Stimulated activated CD8-positive, alpha-beta memory T cell treated with anti-CD3 and anti-CD28 coated beads, Interleukin-12 subunit alpha, Interleukin-12 subunit beta, amount 100 ng/mL, for 4 hours (primary cell): ENCODE measurements at regions not wholly inside any gene's neighbourhood (a gene's known extent, or its start where the extent isn't known, plus 50 kb on each side); places are given as distances from the start of the nearest gene placed in this dataset.
"Not testable (repeated sequence)": the region's sequence is repeated elsewhere in the genome, so short reads cannot be mapped to it uniquely, and the experiment has no call there.

Experiments
- DNase-seq: peaks from one replicate; pipeline ENCODE4 v3.0.0-alpha.2; 2020; ENCODE audit warnings: low read depth

DNA sequence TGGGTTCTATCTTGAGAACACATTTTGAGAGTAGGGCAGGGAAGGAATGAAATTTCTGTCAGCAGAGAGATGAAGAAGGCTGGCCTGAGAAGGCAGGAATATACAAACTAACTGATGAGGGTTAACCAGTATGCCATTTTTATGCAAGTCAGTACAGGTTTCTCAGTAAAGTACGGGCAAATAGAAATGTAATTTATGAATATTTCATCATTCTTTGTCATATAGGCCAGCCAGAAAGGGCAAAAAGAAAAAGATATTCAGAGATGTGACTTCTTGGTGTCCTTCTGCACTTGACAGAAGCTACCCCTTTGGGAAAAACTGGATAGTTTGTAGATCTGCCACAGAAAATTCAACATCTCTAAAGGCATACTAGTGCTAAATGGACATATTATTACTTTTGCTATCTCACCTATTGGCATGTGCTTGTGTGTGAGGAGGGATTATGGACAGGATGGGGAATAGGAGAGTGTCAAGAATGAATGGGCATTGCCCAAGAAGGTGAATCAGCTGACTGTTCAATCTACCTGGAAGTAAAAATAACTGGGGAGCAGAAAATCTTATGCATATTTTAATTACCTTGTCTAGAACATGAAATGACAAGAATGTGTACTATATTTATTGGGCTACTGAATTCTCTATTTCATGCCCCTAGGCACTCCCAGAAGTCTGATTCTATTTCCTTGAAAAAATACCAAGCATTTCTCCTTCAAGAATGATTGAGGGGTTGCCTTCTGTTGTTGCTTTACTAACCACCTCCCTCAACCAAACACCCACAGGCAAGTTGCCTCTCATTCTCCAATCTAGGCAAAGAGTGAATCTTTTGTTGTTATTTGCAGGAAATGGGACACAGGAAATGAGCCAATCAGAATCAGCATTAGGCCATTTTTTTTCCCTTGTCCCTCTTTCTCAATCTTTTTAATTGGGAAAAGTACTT lies 175.1 kb upstream of the SLC38A2 start:
- DNase-seq, result no peak

DNA sequence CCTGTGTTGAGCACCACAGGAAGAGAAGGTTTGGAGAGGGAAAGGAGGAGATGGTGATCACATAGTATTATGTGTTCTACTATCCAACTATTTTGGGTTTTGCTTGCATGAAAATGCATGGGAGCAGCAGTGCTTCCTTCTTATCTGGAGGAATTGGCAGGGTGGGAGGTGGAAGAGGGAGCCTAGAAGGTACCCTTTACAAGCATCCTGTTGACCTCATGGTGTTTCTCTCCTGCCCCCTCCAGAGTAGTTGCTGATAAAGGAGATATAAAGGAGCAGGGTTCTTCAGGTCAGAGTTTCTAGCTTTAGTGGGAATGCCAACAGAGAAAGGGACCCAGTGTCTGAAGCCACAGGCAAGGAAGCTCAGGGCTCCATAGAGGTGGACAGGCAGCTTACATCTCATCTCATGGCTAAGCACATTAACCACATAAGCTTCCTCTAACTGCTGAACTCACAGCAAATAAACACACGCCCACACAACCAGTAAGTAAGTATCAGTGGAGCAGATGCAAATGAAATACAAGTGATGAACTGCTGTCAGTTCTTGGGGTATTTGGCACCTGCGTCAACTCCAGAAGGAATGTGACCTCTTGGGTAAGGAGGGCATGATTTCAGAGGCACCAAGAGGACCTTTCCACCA lies 174.2 kb upstream of the SLC38A2 start:
- DNase-seq, result no peak

DNA sequence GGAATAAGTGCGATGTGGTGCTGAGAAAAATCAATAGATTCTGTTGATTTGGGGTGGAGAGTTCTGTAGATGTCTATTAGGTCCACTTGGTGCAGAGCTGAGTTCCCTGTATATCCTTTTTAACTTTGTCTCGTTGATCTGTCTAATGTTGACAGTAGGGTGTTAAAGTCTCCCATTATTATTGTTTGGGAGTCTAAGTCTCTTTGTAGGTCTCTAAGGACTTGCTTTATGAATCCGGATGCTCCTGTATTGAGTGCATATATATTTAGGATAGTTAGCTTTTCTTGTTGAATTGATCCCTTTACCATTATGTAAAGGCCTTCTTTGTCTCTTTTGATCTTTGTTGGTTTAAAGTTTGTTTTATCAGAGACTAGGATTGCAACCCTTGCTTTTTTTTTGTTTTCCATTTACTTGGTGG lies 170.8 kb upstream of the SLC38A2 start:
- not testable (repeated sequence) for DNase-seq

DNA sequence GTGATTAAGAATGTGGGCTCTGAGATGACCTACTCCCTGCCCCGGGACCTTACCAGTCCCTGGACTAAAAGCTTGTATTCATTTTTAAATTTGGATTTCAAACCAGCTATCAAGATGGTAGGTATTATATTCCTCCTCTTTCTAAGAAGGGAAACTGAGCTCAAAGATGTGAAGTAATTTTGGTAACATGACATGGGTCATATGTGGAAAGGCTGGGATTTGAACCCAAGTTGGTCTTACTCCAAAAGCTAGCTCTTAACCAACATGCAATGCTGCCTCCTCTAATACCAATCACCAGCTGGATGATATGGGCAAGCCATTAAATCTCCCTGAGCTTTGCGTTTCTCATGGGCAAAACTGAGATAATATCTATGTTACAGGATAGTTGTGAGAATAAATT lies 166.4 kb upstream of the SLC38A2 start:
- no peak for DNase-seq

DNA sequence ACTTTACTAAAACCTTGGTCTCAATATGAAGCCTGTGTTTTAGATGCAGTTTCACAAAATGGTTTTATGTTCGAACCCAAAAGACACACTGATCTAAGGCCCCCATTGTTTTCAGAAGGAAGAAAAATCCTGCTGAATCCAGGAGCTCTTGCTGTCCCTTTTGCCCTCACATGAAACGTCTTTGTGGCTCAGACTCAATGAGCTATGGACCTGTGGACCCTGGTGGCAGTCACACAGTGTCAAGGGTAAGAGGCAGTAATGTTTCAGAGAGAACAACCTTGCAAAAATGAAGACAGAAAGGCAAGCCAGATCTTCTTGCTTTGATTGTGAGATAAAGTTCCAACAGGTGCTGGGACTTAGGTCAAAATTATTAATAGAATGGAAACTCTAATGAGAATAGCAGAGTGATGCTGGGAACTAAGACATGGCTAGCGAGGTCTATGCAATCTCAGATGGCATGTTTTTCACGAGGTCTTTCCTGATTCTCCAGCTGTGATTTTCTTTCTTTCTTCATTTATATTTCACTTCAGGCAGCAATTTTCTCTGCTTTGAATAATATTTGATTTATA lies 164.9 kb upstream of the SLC38A2 start:
- DNase-seq, result no peak

DNA sequence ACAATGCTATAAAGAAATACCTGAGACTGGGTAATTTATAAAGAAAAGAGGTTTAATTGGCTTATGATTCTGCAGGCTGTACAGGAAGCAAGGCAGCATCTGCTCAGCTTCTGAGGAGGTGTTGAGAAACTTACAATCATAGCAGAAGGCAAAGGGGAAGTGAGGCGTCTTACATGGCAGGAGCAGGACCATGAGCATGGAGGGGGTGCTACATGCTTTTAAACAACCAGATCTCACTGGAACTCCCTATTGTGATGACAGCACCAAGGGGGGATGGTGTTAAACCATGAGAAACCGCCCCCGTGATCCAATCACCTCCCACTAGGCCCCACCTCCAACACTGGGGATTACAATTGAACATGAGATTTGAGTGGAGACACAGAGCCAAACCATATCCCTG lies 163.7 kb upstream of the SLC38A2 start:
- DNase-seq, result not testable (repeated sequence)

DNA sequence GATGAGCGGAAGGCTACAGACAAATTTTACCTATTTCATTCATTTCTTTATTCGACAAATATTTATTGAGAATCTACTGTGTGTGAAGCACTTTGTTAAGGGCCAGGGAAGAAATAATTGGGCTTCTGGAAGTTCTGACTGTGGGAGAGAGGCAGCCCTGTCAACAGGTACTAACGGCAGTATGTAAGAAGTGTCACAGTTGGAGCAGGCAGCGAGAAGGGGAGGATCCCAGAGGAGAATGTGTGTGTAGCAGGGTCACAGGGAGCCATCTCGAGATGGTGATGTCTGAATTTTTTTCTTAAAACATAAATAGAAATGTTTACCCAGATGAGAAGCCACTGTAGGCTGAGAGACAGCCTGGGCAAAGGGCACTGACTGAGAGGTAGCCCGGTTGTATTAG lies 163.3 kb upstream of the SLC38A2 start:
- no peak for DNase-seq

DNA sequence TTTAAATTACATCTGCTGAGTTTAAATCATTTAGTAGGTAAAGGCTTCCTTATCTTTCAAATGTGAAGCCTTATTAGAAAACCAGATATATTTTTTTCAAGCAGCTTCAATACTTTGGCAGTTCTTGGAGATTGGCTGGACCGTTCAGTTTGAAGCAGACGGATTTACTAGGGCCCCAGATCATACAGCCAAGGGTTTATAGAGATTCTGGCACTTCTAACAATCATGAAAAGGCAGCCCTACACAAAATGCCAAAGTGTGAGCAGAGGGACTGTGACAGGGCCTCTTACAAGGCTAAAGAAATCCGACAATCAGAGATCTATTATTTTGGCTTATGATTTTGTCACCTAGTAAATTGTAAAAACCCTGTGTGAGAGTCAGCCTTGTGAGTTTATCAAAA lies 162.8 kb upstream of the SLC38A2 start:
- no peak for DNase-seq

DNA sequence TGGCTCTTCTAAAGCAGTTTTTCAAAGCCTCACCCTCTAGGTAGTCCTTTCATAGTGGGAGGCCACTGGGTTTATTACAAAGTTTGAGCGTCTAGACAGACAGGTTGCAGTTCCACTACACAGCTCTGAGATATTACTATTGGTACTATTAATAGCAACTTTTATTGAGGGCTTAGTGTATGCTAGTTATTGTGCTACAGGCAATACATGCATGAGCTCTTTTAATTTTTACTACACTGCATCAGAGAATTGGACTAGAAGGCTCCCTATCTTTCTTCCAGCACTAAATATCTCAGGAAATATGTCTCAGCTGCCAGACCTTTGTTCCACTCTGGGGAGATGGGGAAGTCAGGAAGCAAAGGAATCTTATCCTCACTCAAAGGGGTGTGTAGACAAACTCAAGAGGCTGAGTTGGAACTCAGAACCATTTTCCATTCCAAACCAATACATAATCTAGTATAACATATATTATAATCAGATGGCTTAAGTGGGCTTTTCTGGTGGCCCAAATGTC lies 161.8 kb upstream of the SLC38A2 start:
- no peak for DNase-seq

DNA sequence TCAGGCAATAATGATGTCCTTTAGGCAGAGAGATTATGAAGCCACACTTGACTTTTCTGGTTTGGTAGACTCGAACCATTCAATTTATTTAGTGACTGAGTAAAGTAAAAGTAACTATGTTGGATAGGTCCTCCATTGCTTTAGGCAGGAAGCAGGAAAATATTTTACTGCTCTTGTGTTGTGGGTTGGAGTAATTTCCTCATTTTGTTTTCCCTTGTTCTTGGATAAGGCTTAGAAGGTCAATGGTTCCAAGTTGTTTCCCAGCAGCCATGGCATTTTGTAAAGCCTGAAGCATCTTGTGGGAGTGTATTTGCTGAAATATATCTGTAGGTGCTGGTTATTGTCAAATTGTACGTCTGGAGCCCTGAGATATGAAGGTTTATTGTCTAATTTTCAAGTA lies 161.2 kb upstream of the SLC38A2 start:
- DNase-seq, result no peak

DNA sequence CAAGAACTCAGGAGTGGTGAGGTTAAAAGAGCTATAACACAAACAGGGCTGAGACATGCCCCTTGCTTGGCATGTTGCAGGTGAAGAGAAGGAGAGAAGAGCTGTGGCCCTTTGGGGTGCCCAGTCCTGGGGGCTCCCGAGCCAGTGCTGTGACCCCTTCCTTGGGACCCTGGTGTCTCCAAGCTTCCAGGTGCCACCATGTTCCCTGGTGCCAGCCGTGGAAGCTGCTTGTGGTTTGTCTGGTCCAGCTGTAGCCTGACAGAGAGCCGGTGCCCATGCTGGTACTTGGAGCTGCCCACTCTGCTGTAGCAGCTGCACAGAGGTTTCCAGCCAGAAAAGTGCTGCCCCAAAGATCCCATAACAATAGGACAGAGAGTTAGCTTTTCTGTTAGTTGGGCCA lies 159.2 kb upstream of the SLC38A2 start:
- no peak for DNase-seq

DNA sequence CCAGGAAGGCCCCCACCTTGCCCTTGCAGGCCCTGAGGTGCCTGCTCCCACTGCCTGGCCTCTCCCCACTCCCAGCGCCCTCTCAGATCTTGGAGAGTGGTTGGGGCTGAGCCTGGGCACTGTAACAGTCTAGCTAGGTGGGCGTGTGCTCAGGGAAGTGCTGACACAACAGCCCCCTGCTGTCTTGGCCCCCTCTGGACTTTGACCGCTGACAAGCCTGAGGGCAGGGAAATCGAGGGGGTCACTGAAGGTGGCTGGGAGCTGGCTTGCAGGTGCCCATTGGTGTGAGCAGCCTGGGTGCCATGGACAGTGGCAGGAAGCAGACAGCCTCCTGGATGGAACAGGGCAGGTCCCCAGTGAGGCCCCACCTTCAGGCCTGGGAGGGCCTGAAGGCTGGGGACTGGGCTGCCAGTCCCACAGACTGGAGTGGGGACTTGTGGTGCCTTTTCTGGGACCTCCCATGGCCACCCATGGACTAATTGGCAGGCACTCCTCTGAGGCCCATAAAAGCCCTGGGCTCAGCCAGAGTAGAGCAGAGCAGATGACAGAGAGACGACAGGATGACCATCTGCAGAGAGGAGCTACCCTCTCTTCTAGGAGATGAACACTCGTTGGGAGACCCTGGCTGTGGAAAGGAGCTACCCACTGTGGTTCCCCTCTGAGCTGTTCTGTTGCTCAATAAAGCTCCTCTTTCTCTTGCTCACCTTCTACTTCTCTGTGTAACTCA lies 158.6 kb upstream of the SLC38A2 start:
- no peak for DNase-seq

DNA sequence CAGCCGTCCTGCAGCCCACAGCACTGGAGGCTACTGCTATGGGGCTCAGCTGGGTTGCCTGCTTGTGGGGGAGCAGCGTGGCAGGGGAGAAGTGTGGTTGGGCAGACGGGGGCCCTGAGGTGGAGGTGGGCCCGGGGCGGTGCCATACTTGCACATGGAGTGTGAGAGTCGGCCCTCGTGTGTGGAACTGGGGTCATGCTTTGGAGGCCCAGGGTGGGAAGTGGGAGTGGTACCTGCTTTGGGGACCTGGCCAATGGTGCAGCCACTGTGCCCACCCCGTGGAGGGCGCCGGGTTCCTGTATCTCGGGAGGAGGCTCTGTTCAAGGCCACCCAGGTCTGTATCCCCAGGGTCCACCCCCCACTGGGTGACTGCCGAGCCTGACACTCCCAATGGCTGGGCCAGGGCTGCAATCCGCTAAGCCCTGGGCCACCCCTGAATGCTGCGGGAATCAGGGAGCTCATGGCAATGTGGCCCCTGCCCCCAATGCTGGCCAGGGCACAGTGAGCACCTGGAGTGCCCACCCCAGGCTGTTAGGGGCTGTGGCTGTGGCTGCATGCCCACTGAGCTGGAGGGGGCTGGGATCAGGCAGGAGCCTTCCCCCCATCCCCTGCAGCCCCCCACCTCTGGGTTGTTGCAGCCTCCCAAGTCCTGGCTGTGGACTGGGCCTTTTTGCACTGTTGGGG lies 157.9 kb upstream of the SLC38A2 start:
- DNase-seq, result no peak

DNA sequence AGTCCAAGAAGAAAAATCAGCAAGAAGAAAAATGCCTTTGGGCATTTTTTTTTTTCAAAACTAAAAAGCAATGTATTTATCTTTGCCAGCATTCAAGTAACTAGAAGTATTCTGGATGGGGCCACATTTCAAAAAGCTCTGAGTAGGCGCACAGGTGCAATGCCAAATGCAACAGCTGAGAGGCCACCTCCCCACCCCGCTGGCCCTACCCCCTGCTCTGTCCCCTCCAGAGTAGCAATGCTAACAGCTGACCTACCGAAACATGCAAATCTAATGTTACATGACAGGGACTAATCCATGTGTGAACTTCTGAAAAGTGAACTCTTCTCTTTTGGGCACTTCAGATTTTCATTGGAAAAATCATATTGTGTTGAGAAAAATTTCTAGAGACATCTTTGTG lies 153.7 kb upstream of the SLC38A2 start:
- DNase-seq, result no peak

DNA sequence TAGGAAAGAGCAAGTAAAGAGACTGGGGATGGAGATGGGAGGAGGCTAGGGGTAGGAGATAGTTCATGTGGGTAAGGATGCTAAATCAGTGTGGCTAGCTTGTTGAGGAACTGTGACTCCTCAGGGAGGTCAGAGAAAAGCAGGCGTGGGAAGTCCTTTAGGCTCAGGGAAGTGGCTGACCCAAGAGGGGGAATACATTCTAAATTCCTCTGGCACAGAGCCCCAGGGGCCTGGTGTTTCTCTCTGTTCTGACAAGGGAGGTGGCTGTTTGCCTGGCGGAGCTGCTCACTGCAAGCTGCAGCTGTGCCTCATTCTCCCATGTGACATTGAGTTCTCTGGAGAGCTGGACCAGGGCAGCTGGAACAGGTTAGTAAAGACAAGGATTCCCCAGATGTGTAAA lies 152.2 kb upstream of the SLC38A2 start:
- DNase-seq, result no peak

DNA sequence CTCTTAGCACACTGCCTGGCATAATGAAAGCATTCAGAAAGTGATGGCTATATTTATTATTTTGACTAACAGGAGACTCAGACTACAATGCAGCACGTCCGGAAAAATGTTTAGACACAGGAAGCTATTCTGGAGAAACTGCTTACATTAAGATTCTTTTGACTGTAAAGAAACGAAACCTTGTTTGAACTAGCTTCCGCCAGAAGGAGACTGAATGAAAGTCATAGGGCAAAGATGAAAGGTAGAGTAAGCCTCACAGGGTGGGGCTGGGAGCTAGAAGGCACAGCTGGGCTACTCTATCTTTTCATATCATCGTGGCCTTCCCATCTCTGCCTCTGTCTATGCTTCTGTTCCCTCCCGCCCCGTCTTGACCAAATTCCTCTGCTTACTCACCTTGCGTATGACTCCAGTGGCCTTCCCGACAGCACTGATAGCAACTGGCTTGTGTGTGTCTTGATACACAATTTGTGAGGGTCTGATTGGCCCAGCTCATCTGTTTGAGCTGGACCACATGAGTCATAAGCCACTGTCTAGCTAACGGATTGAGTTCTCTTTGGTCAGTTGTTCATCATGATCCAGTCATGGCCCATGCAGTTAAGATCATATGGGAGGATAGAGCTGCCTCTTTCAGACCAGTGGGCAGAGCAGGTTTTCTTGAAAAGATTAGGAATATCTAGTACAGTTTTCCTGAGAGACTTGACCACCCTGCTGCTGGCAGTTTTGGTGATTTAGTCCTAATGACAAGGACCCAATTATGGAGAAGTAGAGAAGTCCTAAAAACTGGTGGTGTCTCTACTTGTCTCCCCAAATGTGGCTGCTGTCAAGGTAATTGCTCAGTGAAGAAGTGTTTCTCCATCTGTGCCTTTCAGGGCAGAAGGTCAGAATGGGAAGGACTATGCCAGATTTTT lies 151.5 kb upstream of the SLC38A2 start:
- DNase-seq, result no peak

DNA sequence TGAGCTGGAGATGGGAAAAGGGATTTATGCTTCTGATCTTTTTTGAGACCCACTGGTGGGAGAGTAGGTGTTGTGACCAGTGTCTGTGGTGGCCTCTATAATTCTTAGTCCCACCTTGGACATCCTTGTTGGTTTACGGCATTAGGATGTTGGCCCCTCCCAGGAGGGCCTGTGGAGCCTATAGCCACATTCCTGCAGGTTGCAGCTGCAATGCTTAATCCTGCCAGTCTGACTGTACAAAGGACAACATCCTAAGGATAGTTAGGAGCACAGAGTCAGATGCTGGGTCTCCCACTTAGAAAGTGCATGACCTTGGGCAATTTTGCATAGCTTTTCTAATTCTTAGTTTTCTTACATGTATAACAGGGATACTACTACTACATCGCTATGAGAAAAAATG lies 150.9 kb upstream of the SLC38A2 start:
- no peak for DNase-seq

DNA sequence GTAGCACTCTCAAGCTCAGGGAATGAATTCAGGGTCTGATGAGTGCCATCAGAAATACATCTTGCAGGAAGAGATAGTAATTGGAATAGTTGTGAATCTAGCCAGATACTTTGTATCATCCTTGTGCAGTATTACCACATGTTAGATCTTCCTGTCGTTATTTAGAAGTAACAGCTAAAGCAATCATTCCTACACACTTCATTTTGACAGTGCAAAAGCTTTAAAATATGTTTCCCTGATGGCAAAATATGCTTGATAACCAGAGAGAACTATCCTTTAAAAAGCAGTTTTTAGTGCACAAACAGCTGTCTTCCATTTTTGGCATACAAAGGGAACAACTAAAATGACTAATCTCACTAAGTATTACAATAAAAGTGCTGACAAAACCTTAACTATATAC lies 149.5 kb upstream of the SLC38A2 start:
- no peak for DNase-seq

DNA sequence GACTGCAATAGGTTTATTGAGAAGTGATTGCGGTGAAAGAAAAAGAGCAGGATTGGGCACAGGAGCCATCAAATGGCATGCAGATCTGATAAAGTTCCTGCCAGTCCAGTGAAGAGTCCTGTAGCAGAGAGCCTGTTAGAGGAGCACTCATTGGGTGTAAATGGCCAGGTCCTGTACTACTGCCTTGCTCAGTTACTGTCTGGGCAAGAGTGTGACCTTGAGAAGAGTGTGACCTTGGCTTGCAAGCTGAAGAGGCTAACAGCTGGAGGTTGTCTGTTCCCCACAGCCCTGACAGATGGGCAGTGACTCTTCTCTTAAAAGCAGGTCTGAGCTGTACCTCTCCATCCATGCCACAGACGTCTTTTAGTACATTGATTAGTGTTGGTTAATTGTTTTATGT lies 148.6 kb upstream of the SLC38A2 start:
- DNase-seq, result no peak

DNA sequence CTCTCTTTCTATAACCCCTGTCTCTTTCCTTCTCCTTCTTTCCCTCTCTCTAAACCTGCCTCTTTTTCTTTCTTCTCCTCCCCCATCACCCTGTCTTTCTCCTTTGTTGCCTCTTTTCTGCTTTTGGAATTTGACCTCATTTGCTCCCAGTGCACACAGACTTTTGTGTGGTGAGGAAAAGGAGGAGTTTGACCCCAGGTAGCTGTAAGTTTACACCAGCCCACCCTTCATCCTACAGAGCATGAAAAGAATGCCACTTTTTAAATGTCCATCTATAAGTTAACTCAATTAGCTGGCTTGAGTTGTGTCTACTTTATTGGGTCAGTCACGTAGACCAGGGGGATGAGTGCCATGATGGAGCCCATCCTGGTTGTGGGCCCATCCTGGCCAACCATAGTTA lies 146.8 kb upstream of the SLC38A2 start:
- no peak for DNase-seq

DNA sequence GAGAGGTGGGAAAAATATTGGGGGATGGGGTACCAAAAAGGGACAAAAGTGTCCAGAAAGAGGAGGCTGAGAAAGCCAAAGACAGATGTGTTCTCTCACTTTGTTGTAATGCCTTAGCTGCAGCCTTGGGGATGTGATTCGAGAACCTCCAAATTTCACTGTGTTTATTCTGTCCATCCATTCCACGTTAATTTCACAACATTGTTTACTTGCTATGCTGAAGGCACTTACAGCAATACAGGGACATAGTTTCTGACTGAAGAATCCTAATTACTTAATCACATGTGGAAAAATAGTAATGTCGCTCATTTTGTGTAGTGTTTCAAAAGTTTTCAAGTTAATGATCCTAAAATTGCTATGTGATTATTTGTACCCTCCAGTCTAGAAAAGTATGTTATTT lies 146.2 kb upstream of the SLC38A2 start:
- no peak for DNase-seq
